ENCODE measurements at regions not wholly inside any gene's neighbourhood (a gene's known extent, or its start where the extent isn't known, plus 50 kb on each side); places are given as distances from the start of the nearest gene placed in this dataset.

DNA sequence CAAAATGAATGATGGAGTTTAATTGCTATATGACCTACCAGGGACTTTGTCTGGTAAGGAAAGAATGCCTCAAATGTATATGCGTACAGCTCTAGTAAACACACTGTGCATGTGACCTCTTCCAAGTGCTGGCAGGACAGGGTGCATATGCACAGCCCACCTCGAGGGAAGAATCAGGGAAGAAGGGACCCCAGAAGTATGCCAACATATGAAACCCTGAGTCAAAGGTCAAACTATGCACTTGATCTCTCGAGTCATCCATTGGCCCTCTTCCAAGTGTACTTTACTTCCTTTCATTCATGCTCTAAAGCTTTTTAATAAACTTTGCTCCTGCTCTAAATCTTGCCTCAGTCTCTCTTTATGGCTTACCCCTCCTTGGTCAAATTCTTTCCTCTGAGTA lies 804.6 kb upstream of the COX7C start:
- TF ChIP-seq POLR2AphosphoS2 (IDR thresholded peaks at IDR 0.05; ENCODE audit: low read depth, low read length): no peak
- TF ChIP-seq, protein P1, sequence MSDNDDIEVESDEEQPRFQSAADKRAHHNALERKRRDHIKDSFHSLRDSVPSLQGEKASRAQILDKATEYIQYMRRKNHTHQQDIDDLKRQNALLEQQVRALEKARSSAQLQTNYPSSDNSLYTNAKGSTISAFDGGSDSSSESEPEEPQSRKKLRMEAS (IDR thresholded peaks at IDR 0.05; ENCODE audit: low read depth, low read length): no peak
- TF ChIP-seq YY1 (IDR thresholded peaks at IDR 0.05; ENCODE audit: low read depth, low read length): no peak
- no peak for TF ChIP-seq REST (IDR thresholded peaks at IDR 0.05; ENCODE audit: low read depth, low read length)
- no peak for TF ChIP-seq CTCF (IDR thresholded peaks at IDR 0.05 in 2 of 3, conservative IDR thresholded peaks at IDR 0.05 in 1 of 3; ENCODE audit: control insufficient read depth in 2 of 3, extremely low read depth in 1 of 3, insufficient read depth in 1 of 3, low read depth in 3 of 3, low read length in 3 of 3)
- no peak for TF ChIP-seq EP300 (IDR thresholded peaks at IDR 0.05; ENCODE audit: borderline replicate concordance in 1 of 2, control insufficient read depth in 1 of 2, low read depth in 2 of 2, low read length in 2 of 2)
- no peak for TF ChIP-seq USF2 (IDR thresholded peaks at IDR 0.05; ENCODE audit: borderline replicate concordance, low read depth, low read length)
- no peak for TF ChIP-seq FOXK2 (IDR thresholded peaks at IDR 0.05)
